ENCODE measurements at regions not wholly inside any gene's neighbourhood (a gene's known extent, or its start where the extent isn't known, plus 50 kb on each side); places are given as distances from the start of the nearest gene placed in this dataset.
A peak's percentile ranks its signal among the peaks of the same experiment; 100 is the strongest.

GRCh38 chr16:73565263-73565662, 517.3 kb upstream of the ZFHX3 start:
- Histone ChIP-seq H3K79me2 (ENCODE audit: low read length) (no peaks in the 10 kb centered on the region), H2AFZ (ENCODE audit: low read depth, low read length) (no peak overlapping the region), H4K20me1 (ENCODE audit: insufficient read depth, low read length) (no peaks in the 10 kb centered on the region), H3K27me3 (ENCODE audit: low read depth, low read length) (peaks cover 24% of the 10 kb centered on the region), H3K27ac (ENCODE audit: low read length) (no peak overlapping the region), H3K4me3 (ENCODE audit: low read length) (no peak overlapping the region), H3K9me3 (ENCODE audit: insufficient read depth, low read length) (no peaks in the 10 kb centered on the region), H3K4me2 (ENCODE audit: low read length) (peak overlapping the region; percentile 27), H3K4me1 (ENCODE audit: low read length) (0 out of 2 replicates have a peak, but pooled peaks cover 4% of the 10 kb centered on the region), H3K36me3 (replicated peaks; ENCODE audit: low read depth, low read length) (no peaks in the 10 kb centered on the region), H3K9ac (ENCODE audit: low read length) (no peak overlapping the region)
- TF ChIP-seq CTCF (IDR thresholded peaks at IDR 0.05; ENCODE audit: low read depth, low read length): peak; percentile 81
- no peak for TF ChIP-seq EZH2phosphoT487 (IDR thresholded peaks at IDR 0.05; ENCODE audit: low read depth)

DNA sequence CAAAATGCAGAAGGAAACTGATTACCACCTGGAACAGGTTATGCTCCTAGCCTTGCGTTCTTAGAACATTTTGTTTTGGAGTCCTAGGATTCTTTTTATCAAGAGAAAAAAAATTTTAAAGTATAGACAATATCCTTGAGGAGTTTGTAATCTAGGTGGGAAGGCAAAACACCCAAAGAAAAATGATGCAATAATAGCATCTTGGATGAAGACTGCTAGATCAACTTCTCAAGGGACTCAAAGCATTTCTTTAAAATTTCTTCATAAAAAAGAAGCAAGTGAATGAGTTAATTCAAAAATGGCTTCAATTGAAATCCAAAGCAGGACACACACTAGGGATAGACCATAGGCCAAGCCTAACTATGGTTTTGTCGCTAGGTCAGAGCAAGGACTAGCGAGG, 515.8 kb upstream of the ZFHX3 start:
- Histone ChIP-seq H2AFZ (ENCODE audit: low read depth, low read length) (no peak overlapping the region), H3K36me3 (replicated peaks; ENCODE audit: low read depth, low read length) (no peaks in the 10 kb centered on the region), H3K27ac (ENCODE audit: low read length) (no peak overlapping the region), H3K4me3 (ENCODE audit: low read length) (no peak overlapping the region), H3K9ac (ENCODE audit: low read length) (no peak overlapping the region), H3K27me3 (ENCODE audit: low read depth, low read length) (peaks cover 14% of the 10 kb centered on the region), H3K4me1 (ENCODE audit: low read length) (0 out of 2 replicates have a peak, but pooled peaks cover 4% of the 10 kb centered on the region), H3K79me2 (ENCODE audit: low read length) (no peaks in the 10 kb centered on the region), H4K20me1 (ENCODE audit: insufficient read depth, low read length) (no peaks in the 10 kb centered on the region), H3K4me2 (ENCODE audit: low read length) (no peak overlapping the region), H3K9me3 (ENCODE audit: insufficient read depth, low read length) (no peaks in the 10 kb centered on the region)
- TF ChIP-seq CTCF (IDR thresholded peaks at IDR 0.05; ENCODE audit: low read depth, low read length) (no peak), EZH2phosphoT487 (IDR thresholded peaks at IDR 0.05; ENCODE audit: low read depth) (no peak)

GRCh38 chr16:73560497-73560896, 512.6 kb upstream of the ZFHX3 start:
- H3K79me2 ChIP-seq (ENCODE audit: low read length): no peaks in the 10 kb centered on the region
- no peaks in the 10 kb centered on the region for H3K9me3 ChIP-seq (ENCODE audit: insufficient read depth, low read length)
- H3K27ac ChIP-seq (ENCODE audit: low read length): no peak overlapping the region
- TF ChIP-seq EZH2phosphoT487 (IDR thresholded peaks at IDR 0.05; ENCODE audit: low read depth): no peak
- TF ChIP-seq CTCF (IDR thresholded peaks at IDR 0.05; ENCODE audit: low read depth, low read length): no peak
- H3K36me3 ChIP-seq (replicated peaks; ENCODE audit: low read depth, low read length): no peaks in the 10 kb centered on the region
- no peaks in the 10 kb centered on the region for H4K20me1 ChIP-seq (ENCODE audit: insufficient read depth, low read length)
- H2AFZ ChIP-seq (ENCODE audit: low read depth, low read length): no peak overlapping the region
- H3K4me1 ChIP-seq (ENCODE audit: low read length): 0 out of 2 replicates have a peak, but pooled peaks cover 2% of the 10 kb centered on the region
- H3K4me3 ChIP-seq (ENCODE audit: low read length): no peak overlapping the region
- H3K9ac ChIP-seq (ENCODE audit: low read length): no peak overlapping the region
- H3K27me3 ChIP-seq (ENCODE audit: low read depth, low read length): no peaks in the 10 kb centered on the region
- H3K4me2 ChIP-seq (ENCODE audit: low read length): no peak overlapping the region

- Histone ChIP-seq H3K9ac (ENCODE audit: low read length) (no peak overlapping the region), H3K4me3 (ENCODE audit: low read length) (no peak overlapping the region), H4K20me1 (ENCODE audit: insufficient read depth, low read length) (no peaks in the 10 kb centered on the region), H3K36me3 (replicated peaks; ENCODE audit: low read depth, low read length) (no peaks in the 10 kb centered on the region), H3K79me2 (ENCODE audit: low read length) (no peaks in the 10 kb centered on the region), H3K4me2 (ENCODE audit: low read length) (no peak overlapping the region), H3K27me3 (ENCODE audit: low read depth, low read length) (peaks cover 5% of the 10 kb centered on the region; the same call in 1 of the 2 replicates), H2AFZ (ENCODE audit: low read depth, low read length) (no peak overlapping the region), H3K9me3 (ENCODE audit: insufficient read depth, low read length) (no peaks in the 10 kb centered on the region), H3K27ac (ENCODE audit: low read length) (no peak overlapping the region), H3K4me1 (ENCODE audit: low read length) (no peaks in the 10 kb centered on the region)
- TF ChIP-seq CTCF (IDR thresholded peaks at IDR 0.05; ENCODE audit: low read depth, low read length) (no peak), EZH2phosphoT487 (IDR thresholded peaks at IDR 0.05; ENCODE audit: low read depth) (no peak)
Measured at GRCh38 chr16:73558219-73558618, 510.3 kb upstream of the ZFHX3 start.
